Esophagus squamous epithelium (tissue), 4 donors: ENCODE measurements at regions not wholly inside any gene's neighbourhood (a gene's known extent, or its start where the extent isn't known, plus 50 kb on each side); places are given as distances from the start of the nearest gene placed in this dataset.

Experiments used
- POLR2A ChIP-seq, 4 donors: fragments of 450-650 bp; IDR thresholded peaks; one replicate each; pipeline ENCODE4 v1.6.1; 2017; ENCODE audit warnings: antibody characterized with exemption in 4 of 4, mild to moderate bottlenecking in 4 of 4, moderate library complexity in 3 of 4
- TF ChIP-seq, protein P1 (sequence below), 6 experiments: fragments of 450-650 bp in 4 of 6; fragments of 200-600 bp in 2 of 6; sonication (generic) in 2 of 6; IDR thresholded peaks; one replicate each; pipeline ENCODE4 v1.5.1; 2016 to 2019; ENCODE audit warnings: antibody characterized with exemption in 6 of 6, mild to moderate bottlenecking in 4 of 6, moderate library complexity in 4 of 6

DNA sequence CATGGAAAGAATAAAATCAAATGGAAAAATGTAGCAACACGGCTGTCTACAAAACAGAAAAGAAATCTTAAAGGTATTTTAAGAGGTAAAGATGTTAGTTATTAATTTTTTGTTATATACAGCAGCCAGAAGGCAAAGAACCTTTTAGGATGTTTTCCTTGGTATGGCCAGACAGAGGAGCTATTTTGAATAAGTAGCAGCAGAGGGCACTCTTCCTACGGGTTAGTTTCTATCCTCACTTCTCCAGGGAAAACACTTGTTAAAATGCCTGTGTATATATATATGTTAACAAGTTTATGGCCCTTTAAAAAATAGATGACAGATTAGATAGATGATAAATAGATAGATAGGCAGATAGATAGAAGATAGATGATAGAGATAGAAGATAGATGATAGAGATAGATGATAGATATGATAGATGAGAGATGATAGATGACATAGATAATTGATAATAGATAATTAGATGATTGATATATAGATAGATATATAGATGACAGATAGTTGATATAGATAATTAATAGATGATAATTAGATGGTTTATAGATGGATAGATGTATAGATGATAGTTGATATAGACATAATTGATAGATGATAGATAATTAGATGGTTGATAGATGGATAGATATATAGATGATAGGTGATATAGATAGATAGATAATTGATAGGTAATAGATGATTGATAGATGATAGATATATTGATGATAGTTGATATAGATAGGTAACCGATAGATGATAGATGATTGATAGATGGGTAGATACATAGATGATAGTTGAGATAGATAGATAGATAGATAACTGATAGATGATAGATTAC lies 57.8 kb upstream of the WIPF3 start:
- TF ChIP-seq POLR2A (IDR thresholded peaks at IDR 0.05): no peak
- TF ChIP-seq, protein P1, sequence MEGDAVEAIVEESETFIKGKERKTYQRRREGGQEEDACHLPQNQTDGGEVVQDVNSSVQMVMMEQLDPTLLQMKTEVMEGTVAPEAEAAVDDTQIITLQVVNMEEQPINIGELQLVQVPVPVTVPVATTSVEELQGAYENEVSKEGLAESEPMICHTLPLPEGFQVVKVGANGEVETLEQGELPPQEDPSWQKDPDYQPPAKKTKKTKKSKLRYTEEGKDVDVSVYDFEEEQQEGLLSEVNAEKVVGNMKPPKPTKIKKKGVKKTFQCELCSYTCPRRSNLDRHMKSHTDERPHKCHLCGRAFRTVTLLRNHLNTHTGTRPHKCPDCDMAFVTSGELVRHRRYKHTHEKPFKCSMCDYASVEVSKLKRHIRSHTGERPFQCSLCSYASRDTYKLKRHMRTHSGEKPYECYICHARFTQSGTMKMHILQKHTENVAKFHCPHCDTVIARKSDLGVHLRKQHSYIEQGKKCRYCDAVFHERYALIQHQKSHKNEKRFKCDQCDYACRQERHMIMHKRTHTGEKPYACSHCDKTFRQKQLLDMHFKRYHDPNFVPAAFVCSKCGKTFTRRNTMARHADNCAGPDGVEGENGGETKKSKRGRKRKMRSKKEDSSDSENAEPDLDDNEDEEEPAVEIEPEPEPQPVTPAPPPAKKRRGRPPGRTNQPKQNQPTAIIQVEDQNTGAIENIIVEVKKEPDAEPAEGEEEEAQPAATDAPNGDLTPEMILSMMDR (IDR thresholded peaks at IDR 0.05): peak in 4 of 6 experiments; percentile 27 to 46 (median 34)
